GM12872 (cell line): ENCODE measurements at regions not wholly inside any gene's neighbourhood (a gene's known extent, or its start where the extent isn't known, plus 50 kb on each side); places are given as distances from the start of the nearest gene placed in this dataset.

Experiments
- TF ChIP-seq, protein P1 (sequence below): IDR thresholded peaks from 3 replicates; pipeline ENCODE4 v1.5.1; 2011; ENCODE audit warnings: low read depth, mild to moderate bottlenecking, low read length, moderate library complexity; ENCODE audit not compliant: insufficient read depth

DNA sequence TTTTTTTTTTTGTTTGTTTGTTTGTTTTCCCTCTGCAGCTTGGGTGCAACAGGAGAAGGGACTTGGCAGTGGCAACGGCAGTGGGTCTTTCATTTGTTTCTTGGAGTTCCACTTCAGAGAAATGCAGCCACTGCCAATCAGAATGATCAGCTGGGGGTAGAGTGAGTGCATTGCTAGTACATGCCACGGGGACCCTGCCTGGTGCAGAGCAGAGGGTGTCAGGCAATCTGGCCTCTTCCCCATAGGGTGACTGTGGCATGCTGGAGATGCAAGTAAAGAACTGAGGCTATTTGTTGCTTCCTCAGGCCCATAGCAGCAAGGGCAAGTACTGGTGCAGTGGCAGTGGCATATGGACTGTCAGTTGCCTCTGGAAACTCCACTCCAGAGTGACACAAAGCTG, 1073.6 kb upstream of the EDIL3 start:
- TF ChIP-seq, protein P1, sequence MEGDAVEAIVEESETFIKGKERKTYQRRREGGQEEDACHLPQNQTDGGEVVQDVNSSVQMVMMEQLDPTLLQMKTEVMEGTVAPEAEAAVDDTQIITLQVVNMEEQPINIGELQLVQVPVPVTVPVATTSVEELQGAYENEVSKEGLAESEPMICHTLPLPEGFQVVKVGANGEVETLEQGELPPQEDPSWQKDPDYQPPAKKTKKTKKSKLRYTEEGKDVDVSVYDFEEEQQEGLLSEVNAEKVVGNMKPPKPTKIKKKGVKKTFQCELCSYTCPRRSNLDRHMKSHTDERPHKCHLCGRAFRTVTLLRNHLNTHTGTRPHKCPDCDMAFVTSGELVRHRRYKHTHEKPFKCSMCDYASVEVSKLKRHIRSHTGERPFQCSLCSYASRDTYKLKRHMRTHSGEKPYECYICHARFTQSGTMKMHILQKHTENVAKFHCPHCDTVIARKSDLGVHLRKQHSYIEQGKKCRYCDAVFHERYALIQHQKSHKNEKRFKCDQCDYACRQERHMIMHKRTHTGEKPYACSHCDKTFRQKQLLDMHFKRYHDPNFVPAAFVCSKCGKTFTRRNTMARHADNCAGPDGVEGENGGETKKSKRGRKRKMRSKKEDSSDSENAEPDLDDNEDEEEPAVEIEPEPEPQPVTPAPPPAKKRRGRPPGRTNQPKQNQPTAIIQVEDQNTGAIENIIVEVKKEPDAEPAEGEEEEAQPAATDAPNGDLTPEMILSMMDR: no peak

DNA sequence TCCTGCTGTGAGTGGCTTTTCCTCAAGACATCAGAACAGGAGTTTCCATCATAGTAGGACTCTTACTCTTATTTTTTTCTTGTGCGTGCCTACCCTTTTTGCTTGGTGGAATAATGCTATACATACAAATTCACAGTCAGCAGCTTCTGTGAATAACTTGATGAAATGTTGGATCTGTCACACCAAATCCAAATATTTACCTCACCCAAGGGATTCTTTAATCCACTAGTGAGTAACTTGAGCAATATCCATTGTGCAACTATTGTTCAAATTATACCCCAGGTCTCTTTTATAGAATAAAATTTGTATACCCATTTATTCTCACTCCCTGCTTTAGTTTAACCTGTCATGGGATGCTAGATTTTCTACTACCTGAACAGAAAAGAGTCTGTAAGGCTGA, 1078.3 kb upstream of the EDIL3 start:
- TF ChIP-seq, protein P1: no peak

DNA sequence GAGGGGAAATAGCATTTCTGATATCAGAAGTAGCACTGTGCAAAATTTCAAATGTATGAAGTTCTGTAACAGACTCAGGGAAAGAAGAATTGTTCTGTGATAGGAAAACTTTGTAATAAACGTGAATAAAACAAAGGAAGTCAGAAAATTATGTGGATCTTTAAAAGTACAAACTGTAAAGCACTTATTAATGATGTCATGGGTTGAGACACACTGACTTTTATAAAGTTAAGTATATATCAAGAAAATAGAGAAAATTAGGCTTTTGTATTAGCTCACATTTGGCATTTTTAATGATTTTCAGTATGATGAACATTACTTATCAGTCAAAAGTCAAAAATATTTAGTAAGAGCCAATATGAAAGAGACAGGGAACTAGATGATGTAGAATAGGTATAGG, 1081.7 kb upstream of the EDIL3 start:
- TF ChIP-seq, protein P1: no peak

DNA sequence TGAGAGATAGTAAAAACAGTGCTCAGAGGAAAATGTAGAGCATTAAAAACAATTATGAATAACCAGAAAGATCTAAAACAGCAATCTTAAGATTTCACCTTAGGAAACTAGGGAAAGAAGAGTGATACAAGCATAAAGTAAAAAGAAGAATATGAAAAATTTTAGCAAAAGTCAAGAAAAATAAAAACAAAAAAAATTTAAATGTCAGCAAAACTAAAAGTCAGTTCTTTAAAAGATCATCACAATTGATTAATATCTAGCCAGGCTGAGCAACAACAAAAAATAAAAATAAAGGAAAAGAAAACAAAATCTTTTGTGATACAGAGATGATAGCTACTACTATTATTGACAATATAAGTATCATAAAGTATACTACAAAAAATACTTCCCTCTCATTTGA, 1088.1 kb upstream of the EDIL3 start:
- TF ChIP-seq, protein P1: no peak

DNA sequence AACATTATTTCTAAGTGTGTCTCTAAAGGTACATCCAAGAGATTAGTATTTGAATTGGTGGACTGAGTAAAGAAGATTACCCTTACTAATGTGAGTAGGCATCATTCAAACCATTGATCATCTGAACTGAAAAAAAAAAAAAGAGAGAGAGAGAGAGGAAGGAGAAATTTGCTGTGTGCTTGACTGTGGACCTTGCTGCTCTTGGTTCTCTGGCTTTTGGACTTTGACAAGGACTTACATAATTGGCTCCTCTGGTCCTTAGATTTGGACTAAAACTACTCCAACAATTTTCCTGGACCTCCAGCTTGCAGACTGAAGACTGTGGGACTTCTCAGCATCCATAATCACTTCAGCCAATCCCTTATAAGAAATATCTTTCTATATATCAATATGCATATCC, 1091.9 kb upstream of the EDIL3 start:
- TF ChIP-seq, protein P1: no peak

DNA sequence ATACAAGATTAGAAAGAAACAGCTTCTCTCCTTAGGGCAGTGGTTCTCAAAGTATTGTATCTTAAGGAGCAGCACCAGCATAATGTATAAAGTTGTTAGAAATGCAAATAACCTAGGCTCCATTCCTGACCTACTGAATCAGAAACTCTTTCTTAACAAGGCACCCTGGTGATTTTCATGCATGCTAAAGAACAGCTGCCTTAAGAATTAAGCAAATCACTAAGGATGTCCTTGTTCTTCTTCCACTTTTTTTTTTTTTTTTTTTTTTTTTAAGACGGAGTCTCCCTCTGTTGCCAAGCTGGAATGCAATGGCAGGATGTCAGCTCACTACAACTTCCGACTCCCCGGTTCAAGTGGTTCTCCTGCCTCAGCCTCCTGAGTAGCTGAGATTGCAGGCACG, 1095.2 kb upstream of the EDIL3 start:
- TF ChIP-seq, protein P1: no peak

DNA sequence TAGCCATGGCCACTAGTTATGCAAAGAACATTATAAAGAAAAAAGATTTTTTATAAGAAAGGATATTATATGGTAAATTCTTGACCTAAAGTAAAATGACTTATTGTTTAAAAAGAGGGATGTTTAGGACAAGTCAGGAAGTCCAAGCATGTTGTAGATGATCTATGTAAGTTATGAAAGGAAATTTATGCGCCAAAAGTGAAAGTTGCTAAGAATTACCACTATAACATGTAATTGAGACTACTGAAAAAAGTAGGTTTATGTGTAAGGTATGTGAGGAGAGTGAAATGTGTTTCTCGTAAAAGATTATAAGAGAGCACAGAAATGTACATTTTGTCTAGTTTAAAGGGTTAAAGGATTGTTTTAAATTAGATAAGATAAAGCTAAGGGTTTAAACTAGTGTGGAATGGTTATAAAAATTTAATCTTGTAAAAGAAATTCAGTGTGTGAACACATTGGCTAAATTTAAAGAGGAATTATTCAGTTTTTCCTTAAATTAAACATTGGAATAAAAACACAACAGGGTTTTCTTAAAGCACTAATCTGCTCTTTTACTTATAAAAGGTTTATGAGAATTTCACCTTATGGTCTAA, 1100.4 kb upstream of the EDIL3 start:
- TF ChIP-seq, protein P1: no peak
